ENCODE measurements at regions not wholly inside any gene's neighbourhood (a gene's known extent, or its start where the extent isn't known, plus 50 kb on each side); places are given as distances from the start of the nearest gene placed in this dataset.

DNA sequence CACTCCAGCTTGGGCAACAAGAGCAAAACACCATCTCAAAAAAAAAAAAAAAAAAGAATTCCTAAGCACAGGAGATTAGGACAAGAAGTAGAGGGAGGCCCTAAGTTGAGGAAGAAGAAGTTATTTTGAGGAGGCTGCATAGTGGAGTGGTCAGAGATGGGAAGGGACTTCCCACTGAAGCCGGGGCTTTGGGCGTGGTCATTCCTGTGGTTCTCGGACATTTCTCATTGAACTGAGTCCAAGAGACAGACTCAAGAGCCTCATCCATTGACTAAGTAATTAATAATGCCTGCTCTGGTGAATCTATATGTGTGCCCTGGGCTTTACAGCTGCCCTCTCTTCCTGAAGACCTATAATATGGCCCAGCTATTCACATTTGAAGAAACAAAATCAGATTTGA is 53.2 kb upstream of the FTH1 start:
- H3K36me3 Mint-ChIP-seq: peaks cover 0 to 8% of the 10 kb centered on the region in 2 donors

DNA sequence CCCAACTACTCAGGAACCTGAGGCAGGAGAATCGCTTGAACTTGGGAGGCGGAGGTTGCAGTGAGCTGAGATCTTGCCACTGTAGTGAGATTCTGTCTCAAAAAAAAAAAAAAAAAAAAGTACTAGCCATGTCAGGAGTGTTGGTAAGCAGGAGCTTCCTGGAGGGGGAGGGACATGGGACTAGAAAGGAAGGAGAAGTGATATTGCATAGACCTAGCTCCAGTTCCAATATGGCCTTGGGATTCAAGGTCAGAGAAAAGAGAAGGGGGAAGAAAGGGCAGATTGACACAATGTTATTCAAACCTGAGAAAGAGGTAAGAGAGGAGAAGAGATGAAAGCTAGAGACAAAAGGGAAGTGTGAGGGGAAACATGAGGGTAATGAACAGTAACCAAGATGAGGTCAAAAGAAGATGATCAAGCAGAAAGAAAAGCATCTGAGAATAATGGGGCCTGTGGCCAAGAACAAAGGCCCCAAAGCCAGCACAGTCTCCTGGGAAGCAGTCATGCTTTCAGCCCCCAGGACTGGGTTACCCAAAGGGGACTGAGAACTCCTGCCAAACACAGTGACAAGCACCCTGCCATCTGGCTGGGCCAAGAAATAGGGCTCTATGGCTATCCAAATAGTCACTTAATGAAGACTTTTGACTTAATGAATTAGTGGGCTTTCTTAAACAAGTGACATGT is 51.7 kb upstream of the FTH1 start:
- peak overlapping the region in 1 of 8 donors; percentile 0 for H3K4me3 Mint-ChIP-seq
- DNase-seq (peak; percentile 53), ATAC-seq (ENCODE audit: low read depth in 2 of 2) (peak; percentile 91 to 92)
- peaks cover 3 to 19% (median 7%) of the 10 kb centered on the region in 7 donors for H3K9me3 Mint-ChIP-seq
- H3K36me3 Mint-ChIP-seq: peaks cover 0 to 8% of the 10 kb centered on the region in 2 donors
- H3K27ac Mint-ChIP-seq: peak overlapping the region; percentile 11 to 93 (median 62)
- peaks cover 0 to 4% (median 0%) of the 10 kb centered on the region in 3 donors for H3K27me3 Mint-ChIP-seq
- peaks cover 5 to 13% (median 7%) of the 10 kb centered on the region in 3 donors for H3K4me1 Mint-ChIP-seq

More for the DNA sequence above, 53.2 kb upstream of the FTH1 start:
- no peak for DNase-seq
- peaks cover 3 to 19% (median 7%) of the 10 kb centered on the region in 7 donors for H3K9me3 Mint-ChIP-seq
- peaks cover 0 to 4% (median 0%) of the 10 kb centered on the region in 3 donors for H3K27me3 Mint-ChIP-seq
- no peak overlapping the region for H3K4me3 Mint-ChIP-seq
- ATAC-seq (ENCODE audit: low read depth in 2 of 2): no peak
- H3K4me1 Mint-ChIP-seq: peaks cover 10 to 25% (median 19%) of the 10 kb centered on the region in 3 donors
- peak overlapping the region in 5 of 6 donors; percentile 39 to 90 (median 69) for H3K27ac Mint-ChIP-seq

DNA sequence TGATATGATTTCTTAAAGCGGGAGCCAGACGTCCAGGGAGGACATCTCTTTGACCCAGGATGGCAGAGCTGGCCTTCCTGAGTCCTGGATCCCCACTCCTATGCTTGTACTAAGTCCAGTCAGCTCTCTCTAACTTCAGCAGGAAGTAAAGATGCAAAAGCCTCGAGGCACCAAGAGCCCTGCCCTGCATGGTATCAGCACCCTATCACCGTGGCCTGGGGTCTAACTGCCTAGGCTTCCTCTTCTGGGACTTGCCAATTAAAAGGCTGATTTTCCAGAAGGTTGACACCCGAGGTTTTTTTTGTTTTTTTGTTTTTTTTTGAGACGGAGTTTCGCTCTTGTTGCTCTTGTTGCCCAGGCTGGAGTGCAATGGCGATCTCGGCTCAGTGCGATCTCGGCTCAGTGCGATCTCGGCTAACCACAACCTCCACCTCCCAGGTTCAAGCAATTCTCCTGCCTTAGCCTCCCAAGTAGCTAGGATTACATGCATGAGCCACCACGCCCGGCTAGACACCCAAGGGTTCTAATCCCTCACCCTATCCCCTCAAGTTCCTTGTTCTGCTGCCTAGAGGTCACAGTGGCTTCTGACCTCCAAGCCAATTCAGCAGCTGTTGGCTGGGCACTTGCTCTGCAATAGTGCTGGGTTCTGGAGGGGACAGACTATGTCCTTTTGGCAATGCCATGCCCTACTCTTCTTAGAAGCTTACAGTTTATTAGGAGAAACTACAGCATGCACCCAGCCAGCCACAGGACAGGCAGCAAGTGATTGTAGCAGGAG is 50.6 kb upstream of the FTH1 start:
- Mint-ChIP-seq H3K27ac (peak overlapping the region in 4 of 6 donors; percentile 16 to 76 (median 64)), H3K36me3 (peaks cover 0 to 8% of the 10 kb centered on the region in 2 donors), H3K27me3 (peaks cover 0 to 4% (median 0%) of the 10 kb centered on the region in 3 donors), H3K4me1 (peaks cover 5 to 13% (median 7%) of the 10 kb centered on the region in 3 donors), H3K4me3 (no peak overlapping the region), H3K9me3 (peaks cover 3 to 19% (median 7%) of the 10 kb centered on the region in 7 donors)
- DNase-seq (no peak), ATAC-seq (ENCODE audit: low read depth in 2 of 2) (no peak)

Data from naive B cell (primary cell).